AG09309 (cell line): ENCODE measurements at regions not wholly inside any gene's neighbourhood (a gene's known extent, or its start where the extent isn't known, plus 50 kb on each side); places are given as distances from the start of the nearest gene placed in this dataset.
"Not testable (repeated sequence)": the region's sequence is repeated elsewhere in the genome, so short reads cannot be mapped to it uniquely, and the experiment has no call there.

Experiments used
- DNase-seq: peaks from one replicate; pipeline ENCODE4 v3.0.0-alpha.2; 2010; ENCODE audit warnings: low read depth
- H3K4me3 ChIP-seq: 2 replicates; pipeline ENCODE4 v1.5.1; 2011; ENCODE audit warnings: mild to moderate bottlenecking, low read depth, low read length, moderate library complexity; ENCODE audit not compliant: control insufficient read depth
- TF ChIP-seq, protein P1 (sequence below): IDR thresholded peaks from 2 replicates; pipeline ENCODE4 v1.5.1; 2011; ENCODE audit warnings: mild to moderate bottlenecking, low read depth, low read length, inconsistent platforms; ENCODE audit not compliant: insufficient read depth, control insufficient read depth; ENCODE audit errors: missing control alignments

DNA sequence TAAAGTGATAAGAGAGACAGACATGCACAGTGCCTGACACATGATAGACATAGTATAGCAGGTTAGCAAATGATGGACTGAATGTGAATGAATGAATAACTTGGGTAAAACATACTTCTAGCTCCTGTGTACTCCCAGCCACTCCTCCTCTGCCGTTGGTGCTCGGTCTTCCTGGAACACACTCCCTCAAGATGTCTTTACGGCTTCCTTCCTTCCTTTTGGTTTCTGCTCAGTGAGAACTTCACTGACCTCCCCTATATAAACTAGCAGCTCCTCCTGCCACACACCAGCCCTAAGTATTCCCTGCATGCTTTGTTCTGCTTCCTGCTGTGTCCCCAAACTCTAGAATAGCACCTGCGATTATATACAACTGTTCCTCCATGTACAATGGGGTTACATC lies 50.2 kb downstream of the RAD54L2 start:
- no peak overlapping the region for H3K4me3 ChIP-seq
- no peak for DNase-seq
- TF ChIP-seq, protein P1, sequence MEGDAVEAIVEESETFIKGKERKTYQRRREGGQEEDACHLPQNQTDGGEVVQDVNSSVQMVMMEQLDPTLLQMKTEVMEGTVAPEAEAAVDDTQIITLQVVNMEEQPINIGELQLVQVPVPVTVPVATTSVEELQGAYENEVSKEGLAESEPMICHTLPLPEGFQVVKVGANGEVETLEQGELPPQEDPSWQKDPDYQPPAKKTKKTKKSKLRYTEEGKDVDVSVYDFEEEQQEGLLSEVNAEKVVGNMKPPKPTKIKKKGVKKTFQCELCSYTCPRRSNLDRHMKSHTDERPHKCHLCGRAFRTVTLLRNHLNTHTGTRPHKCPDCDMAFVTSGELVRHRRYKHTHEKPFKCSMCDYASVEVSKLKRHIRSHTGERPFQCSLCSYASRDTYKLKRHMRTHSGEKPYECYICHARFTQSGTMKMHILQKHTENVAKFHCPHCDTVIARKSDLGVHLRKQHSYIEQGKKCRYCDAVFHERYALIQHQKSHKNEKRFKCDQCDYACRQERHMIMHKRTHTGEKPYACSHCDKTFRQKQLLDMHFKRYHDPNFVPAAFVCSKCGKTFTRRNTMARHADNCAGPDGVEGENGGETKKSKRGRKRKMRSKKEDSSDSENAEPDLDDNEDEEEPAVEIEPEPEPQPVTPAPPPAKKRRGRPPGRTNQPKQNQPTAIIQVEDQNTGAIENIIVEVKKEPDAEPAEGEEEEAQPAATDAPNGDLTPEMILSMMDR = no peak

DNA sequence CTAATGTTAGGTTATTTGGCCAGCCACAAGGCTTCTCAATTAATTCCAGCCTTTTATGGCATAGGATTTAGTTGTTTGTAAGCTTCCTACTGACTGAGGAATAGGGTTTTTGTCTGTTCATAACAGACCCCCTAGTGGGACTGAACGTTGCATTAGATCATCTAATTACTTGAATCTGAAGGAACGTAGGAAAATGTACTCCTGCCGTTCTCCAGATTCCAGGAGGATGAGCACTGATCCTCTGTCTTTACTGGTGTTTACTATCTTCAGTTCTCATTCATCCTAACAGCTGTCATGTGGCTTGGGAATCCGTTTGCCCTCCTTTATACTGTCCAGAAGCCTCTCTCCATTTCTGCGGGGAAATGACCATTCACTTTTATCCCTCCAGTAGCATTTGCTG lies 52.7 kb downstream of the RAD54L2 start:
- DNase-seq = no peak
- TF ChIP-seq, protein P1 = no peak
- H3K4me3 ChIP-seq = no peak overlapping the region

DNA sequence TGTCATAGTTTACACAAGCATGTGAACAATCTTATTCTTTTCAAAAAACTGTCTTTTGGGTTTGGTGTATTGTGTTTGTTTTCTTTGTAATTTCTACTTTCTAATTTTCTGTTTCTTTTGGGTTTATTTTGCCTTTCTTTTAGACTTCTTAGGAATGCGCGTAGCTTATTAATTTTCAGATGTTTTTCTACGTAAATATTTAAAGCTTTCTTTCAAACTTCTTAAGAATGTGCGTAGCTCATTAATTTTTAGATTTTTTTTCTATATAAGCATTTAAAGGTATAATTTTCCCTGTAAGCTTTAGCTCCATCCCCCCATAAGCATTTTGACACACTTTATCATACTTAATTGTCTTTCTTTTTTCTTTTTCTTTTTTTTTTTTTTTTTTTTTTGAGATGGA lies 55.2 kb downstream of the RAD54L2 start:
- TF ChIP-seq, protein P1 = no peak
- no peak for DNase-seq
- H3K4me3 ChIP-seq = no peak overlapping the region

DNA sequence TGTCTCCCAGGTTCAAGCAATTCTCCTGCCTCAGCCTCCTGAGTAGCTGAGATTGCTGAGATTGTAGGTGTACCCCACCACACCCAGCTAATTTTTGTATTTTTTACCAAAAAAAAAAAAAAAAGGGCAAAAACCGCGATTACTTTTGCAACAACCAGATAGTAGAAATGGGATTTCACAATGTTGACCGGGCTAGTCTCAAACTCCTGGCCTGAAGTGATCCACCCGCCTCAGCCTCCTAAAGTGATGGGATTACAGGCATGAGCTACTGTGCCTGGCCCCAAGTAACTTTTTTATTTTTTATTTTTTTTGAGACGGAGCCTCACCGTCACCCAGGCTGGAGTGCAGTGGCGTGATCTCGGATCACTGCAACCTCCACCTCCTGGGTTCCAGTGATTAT lies 61.1 kb downstream of the RAD54L2 start:
- not testable (repeated sequence) for H3K4me3 ChIP-seq, DNase-seq

DNA sequence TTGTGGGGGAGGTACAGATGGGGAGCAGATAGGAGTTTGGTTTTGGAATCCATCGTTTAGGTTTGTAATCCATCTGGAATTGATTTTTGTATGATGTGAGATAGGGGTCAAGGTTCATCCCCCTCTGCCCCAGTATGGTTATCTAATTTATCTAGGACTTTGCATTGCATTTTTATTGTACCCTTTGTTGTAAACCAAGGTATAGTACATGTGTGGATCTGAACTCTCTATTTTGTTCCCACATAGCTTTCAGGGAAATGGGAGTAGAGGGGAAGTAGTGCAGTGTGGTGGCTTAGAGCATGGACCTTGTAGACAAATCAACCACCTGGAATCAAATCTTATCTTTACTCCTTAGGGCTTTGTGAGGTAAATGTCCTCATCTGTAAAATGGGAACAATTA lies 65.7 kb downstream of the RAD54L2 start:
- DNase-seq = no peak
- H3K4me3 ChIP-seq = no peak overlapping the region
- TF ChIP-seq, protein P1 = no peak

GRCh38 chr3:51605938-51606337 lies 65.1 kb upstream of the TEX264 start:
- DNase-seq = no peak
- no peak overlapping the region for H3K4me3 ChIP-seq
- TF ChIP-seq, protein P1 = no peak

DNA sequence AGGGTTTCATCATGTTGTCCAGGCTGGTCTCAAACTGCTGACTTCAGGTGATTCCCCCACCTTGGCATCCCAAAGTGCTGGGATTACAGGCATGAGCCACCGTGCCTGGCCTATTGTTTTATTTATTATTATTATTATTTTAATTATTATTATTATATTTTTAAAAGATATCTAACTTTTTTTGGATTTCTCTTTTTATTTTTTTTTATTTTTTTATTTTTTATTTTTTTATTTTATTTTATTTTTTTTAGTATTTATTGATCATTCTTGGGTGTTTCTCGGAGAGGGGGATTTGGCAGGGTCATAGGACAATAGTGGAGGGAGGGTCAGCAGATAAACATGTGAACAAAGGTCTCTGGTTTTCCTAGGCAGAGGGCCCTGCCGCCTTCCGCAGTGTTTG lies 64.2 kb upstream of the TEX264 start:
- DNase-seq, H3K4me3 ChIP-seq: not testable (repeated sequence)

DNA sequence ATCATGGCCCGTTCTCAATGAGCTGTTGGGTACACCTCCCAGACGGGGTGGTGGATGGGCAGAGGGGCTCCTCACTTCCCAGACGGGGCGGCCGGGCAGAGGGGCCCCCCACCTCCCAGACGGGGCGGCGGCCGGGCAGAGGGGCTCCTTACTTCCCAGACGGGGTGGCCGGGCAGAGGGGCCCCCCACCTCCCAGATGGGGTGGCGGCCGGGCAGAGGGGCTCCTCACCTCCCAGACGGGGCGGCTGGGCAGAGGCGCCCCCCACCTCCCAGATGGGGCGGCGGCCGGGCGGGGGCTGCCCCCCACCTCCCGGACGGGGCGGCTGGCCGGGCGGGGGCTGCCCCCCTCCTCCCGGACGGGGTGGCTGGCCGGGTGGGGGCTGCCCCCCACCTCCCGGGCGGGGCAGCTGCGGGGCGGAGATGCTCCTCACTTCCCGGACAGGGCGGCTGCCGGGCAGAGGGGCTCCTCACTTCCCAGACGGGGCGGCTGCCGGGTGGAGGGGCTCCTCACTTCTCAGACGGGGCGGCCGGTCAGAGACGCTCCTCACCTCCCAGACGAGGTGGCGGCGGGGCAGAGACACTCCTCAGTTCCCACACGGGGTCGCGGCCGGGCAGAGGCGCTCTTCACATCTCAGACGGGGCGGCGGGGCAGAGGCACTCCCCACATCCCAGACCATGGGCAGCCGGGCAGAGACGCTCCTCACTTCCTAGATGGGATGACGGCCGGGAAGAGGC lies 63.3 kb upstream of the TEX264 start:
- not testable (repeated sequence) for DNase-seq, H3K4me3 ChIP-seq
